ENCODE measurements at regions not wholly inside any gene's neighbourhood (a gene's known extent, or its start where the extent isn't known, plus 50 kb on each side); places are given as distances from the start of the nearest gene placed in this dataset.

DNA sequence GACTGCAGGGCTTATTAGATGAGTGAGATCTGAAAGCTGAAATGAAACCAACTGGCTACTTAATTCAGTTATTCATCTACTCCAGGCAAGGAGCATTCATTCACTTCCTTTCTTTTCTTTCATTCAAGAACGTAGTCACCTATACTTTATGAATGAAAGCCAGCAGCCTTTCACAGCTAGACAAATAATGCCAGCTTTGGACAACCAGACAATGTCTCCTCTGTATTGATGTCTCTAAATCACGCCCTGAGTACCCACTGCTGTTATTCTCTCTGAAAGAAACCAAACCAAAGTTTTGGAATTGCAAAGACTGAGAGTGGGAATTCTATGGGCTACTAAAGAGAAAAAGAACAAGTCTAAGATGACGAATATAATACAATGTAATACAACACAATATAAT is 121.2 kb upstream of the PTPN3 start:
- no peak for TF ChIP-seq POLR2A (IDR thresholded peaks at IDR 0.05)
- TF ChIP-seq, protein P1, sequence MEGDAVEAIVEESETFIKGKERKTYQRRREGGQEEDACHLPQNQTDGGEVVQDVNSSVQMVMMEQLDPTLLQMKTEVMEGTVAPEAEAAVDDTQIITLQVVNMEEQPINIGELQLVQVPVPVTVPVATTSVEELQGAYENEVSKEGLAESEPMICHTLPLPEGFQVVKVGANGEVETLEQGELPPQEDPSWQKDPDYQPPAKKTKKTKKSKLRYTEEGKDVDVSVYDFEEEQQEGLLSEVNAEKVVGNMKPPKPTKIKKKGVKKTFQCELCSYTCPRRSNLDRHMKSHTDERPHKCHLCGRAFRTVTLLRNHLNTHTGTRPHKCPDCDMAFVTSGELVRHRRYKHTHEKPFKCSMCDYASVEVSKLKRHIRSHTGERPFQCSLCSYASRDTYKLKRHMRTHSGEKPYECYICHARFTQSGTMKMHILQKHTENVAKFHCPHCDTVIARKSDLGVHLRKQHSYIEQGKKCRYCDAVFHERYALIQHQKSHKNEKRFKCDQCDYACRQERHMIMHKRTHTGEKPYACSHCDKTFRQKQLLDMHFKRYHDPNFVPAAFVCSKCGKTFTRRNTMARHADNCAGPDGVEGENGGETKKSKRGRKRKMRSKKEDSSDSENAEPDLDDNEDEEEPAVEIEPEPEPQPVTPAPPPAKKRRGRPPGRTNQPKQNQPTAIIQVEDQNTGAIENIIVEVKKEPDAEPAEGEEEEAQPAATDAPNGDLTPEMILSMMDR (IDR thresholded peaks at IDR 0.05 in 4 of 5, conservative IDR thresholded peaks at IDR 0.05 in 1 of 5): no peak

Data from gastrocnemius medialis (tissue), 4 donors.